ENCODE measurements at regions not wholly inside any gene's neighbourhood (a gene's known extent, or its start where the extent isn't known, plus 50 kb on each side); places are given as distances from the start of the nearest gene placed in this dataset.

- no peak for DNase-seq
These were observed 117.7 kb downstream of the GAS1 start for GRCh38 chr9:86829496-86830046.

- DNase-seq, result no peak
These were observed 118.7 kb downstream of the GAS1 start for GRCh38 chr9:86828631-86829030.

GRCh38 chr9:86827893-86828292, 119.4 kb downstream of the GAS1 start:
- DNase-seq, result no peak

GRCh38 chr9:86825299-86825698, 122.0 kb downstream of the GAS1 start:
- no peak for DNase-seq

GRCh38 chr9:86822006-86822801, 125.1 kb downstream of the GAS1 start:
- no peak for DNase-seq

GRCh38 chr9:86821006-86821845, 126.1 kb downstream of the GAS1 start:
- no peak for DNase-seq

GRCh38 chr9:86819552-86819951, 127.8 kb downstream of the GAS1 start:
- DNase-seq, result no peak

- no peak for DNase-seq
These were observed 128.7 kb downstream of the GAS1 start for GRCh38 chr9:86818636-86819035.

- no peak for DNase-seq
These were observed 130.4 kb downstream of the GAS1 start for GRCh38 chr9:86816868-86817267.

- no peak for DNase-seq
These were observed 130.9 kb downstream of the GAS1 start for GRCh38 chr9:86816366-86816765.

- DNase-seq, result no peak
These were observed 134.7 kb downstream of the GAS1 start for GRCh38 chr9:86812616-86813015.

- DNase-seq, result no peak
These were observed 137.4 kb downstream of the GAS1 start for GRCh38 chr9:86809759-86810367.

GRCh38 chr9:86809151-86809550, 138.2 kb downstream of the GAS1 start:
- no peak for DNase-seq

- no peak for DNase-seq
These were observed 139.8 kb downstream of the GAS1 start for GRCh38 chr9:86807367-86807976.

- DNase-seq, result no peak
These were observed 143.3 kb downstream of the GAS1 start for GRCh38 chr9:86804011-86804410.

- DNase-seq, result no peak
These were observed 144.2 kb downstream of the GAS1 start for GRCh38 chr9:86802900-86803673.

- no peak for DNase-seq
These were observed 146.1 kb downstream of the GAS1 start for GRCh38 chr9:86801246-86801645.

- DNase-seq, result no peak
These were observed 146.6 kb downstream of the GAS1 start for GRCh38 chr9:86800681-86801080.

- DNase-seq, result no peak
These were observed 148.3 kb downstream of the GAS1 start for GRCh38 chr9:86798966-86799365.

GRCh38 chr9:86796666-86797065, 150.6 kb downstream of the GAS1 start:
- DNase-seq, result no peak

GRCh38 chr9:86795823-86796553, 151.3 kb downstream of the GAS1 start:
- DNase-seq, result no peak
